ENCODE measurements at regions not wholly inside any gene's neighbourhood (a gene's known extent, or its start where the extent isn't known, plus 50 kb on each side); places are given as distances from the start of the nearest gene placed in this dataset.

DNA sequence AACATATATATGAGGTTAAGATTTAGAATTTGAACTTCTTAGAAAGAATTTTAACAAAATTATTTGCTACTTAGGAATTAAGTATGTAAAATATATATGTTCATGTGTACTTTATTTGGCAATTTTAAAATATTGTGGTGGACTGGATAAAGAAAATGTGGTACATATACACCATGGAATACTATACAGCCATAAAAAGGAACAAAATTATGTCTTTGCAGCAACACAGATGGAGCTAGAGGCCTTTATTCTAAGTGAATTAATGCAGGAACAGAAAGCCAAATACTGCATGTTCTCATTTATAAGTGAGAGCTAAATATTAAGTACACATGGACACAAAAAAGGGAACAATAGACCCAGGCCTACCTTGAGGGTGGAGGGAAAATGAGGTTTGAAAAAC, 72.2 kb upstream of the FMN2 start:
- H3K27me3 ChIP-seq: no peaks in the 10 kb centered on the region
- H3K36me3 ChIP-seq: no peaks in the 10 kb centered on the region
- TF ChIP-seq POLR2A (IDR thresholded peaks at IDR 0.05): no peak
- no peaks in the 10 kb centered on the region for H3K9me3 ChIP-seq
- H3K4me1 ChIP-seq: no peaks in the 10 kb centered on the region
- intact Hi-C loops (cut with DNase I): no loop called here
- no peak overlapping the region for H3K27ac ChIP-seq
- no peak for DNase-seq (ENCODE audit: extremely low spot score in 2 of 2)
- H3K4me3 ChIP-seq: no peak overlapping the region

DNA sequence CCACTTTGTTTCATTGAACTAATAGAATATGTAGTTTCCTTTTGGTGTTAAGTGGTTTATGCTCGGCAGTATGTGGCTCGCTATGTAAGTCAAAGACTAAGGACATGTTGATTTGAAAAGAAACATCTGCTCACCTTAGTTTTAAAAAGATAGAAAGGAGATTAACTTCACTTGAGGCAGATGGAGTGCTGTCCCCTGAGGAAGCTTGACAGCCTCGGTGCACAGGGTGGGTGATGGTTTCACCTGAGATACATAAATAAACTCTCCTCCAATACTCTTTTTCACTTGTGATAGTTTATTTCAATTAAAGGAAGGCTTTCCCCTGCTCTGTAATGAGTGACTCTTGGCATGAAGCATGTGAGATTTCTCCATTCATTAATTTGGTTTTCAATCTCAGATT, 70.8 kb upstream of the FMN2 start:
- Histone ChIP-seq H3K4me1 (no peaks in the 10 kb centered on the region), H3K4me3 (no peak overlapping the region), H3K36me3 (no peaks in the 10 kb centered on the region), H3K27ac (no peak overlapping the region), H3K9me3 (no peaks in the 10 kb centered on the region), H3K27me3 (no peaks in the 10 kb centered on the region)
- intact Hi-C loops (cut with DNase I): no loop called here
- DNase-seq (ENCODE audit: extremely low spot score in 2 of 2): no peak
- TF ChIP-seq CTCF (IDR thresholded peaks at IDR 0.05) (no peak), POLR2A (IDR thresholded peaks at IDR 0.05) (no peak), POLR2AphosphoS5 (IDR thresholded peaks at IDR 0.05; ENCODE audit: insufficient read depth in 1 of 2, low read depth in 1 of 2) (no peak)

- TF ChIP-seq POLR2AphosphoS5 (IDR thresholded peaks at IDR 0.05; ENCODE audit: insufficient read depth in 1 of 2, low read depth in 1 of 2) (no peak), CTCF (IDR thresholded peaks at IDR 0.05) (no peak), POLR2A (IDR thresholded peaks at IDR 0.05) (no peak)
- Histone ChIP-seq H3K36me3 (no peaks in the 10 kb centered on the region), H3K4me1 (no peaks in the 10 kb centered on the region), H3K27ac (no peak overlapping the region), H3K4me3 (no peak overlapping the region), H3K27me3 (no peaks in the 10 kb centered on the region), H3K9me3 (no peaks in the 10 kb centered on the region)
- intact Hi-C loops (cut with DNase I): no loop called here
- no peak for DNase-seq (ENCODE audit: extremely low spot score in 2 of 2)
These were observed 70.0 kb upstream of the FMN2 start for GRCh38 chr1:240021709-240022108.

DNA sequence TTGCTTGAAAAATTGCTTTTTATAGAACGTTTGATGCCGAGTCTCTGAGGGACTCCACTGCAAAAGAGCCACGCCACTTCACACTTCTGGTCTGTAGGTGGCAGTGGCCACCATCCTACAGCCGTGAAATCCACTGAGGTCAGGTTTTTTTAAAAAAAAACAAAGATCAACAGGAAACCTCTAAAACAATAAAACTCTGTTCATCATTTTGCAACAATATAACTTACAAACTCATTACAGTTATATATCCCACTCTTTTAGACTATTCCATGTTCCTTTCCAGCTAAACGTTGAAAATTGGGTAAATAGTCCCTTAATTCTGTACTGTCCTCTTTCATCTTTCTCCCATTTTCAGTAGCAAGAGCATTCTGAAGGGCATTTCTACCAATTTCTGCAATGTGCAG, 64.6 kb upstream of the FMN2 start:
- Histone ChIP-seq H3K4me3 (no peak overlapping the region), H3K4me1 (no peaks in the 10 kb centered on the region), H3K27ac (no peak overlapping the region), H3K27me3 (no peaks in the 10 kb centered on the region), H3K36me3 (no peaks in the 10 kb centered on the region), H3K9me3 (no peaks in the 10 kb centered on the region)
- intact Hi-C loops (cut with DNase I): no loop called here
- DNase-seq (ENCODE audit: extremely low spot score in 2 of 2): no peak
- TF ChIP-seq POLR2AphosphoS5 (IDR thresholded peaks at IDR 0.05; ENCODE audit: insufficient read depth in 1 of 2, low read depth in 1 of 2) (no peak), CTCF (IDR thresholded peaks at IDR 0.05) (peak in 2 of 3 experiments; percentile 26 to 43)

GRCh38 chr1:240029418-240029817, 62.3 kb upstream of the FMN2 start:
- TF ChIP-seq POLR2A (IDR thresholded peaks at IDR 0.05): no peak
- no peak overlapping the region for H3K4me3 ChIP-seq
- H3K4me1 ChIP-seq: no peaks in the 10 kb centered on the region
- H3K27me3 ChIP-seq: no peaks in the 10 kb centered on the region
- H3K9me3 ChIP-seq: no peaks in the 10 kb centered on the region
- no peaks in the 10 kb centered on the region for H3K36me3 ChIP-seq
- intact Hi-C loops (cut with DNase I): no loop called here
- DNase-seq (ENCODE audit: extremely low spot score in 2 of 2): no peak
- no peak overlapping the region for H3K27ac ChIP-seq

DNA sequence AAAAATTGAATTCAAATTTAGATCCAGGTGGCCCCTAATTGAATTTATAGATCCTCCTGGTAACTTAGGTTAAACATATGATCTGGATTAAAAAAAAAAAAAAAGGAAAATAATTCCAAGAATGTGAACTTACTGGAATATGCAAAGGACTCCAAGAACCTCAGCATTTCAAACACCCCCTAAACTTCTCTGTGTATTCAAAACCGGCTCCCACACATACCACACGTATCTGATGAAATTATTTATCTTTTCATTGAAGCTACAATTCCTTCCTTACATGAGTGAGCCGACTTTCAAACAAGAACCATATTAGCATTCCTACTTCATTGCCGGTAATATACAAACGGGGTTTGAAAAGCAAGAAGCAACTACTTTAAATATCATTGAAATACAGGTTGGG, 61.4 kb upstream of the FMN2 start:
- no peak for DNase-seq (ENCODE audit: extremely low spot score in 2 of 2)
- TF ChIP-seq POLR2AphosphoS5 (IDR thresholded peaks at IDR 0.05; ENCODE audit: insufficient read depth in 1 of 2, low read depth in 1 of 2) (no peak), CTCF (IDR thresholded peaks at IDR 0.05) (no peak), POLR2A (IDR thresholded peaks at IDR 0.05) (no peak)
- intact Hi-C loops (cut with DNase I): no loop called here
- no peaks in the 10 kb centered on the region for H3K36me3 ChIP-seq
- no peaks in the 10 kb centered on the region for H3K9me3 ChIP-seq
- no peak overlapping the region for H3K4me3 ChIP-seq
- no peak overlapping the region for H3K27ac ChIP-seq
- H3K4me1 ChIP-seq: no peaks in the 10 kb centered on the region
- no peaks in the 10 kb centered on the region for H3K27me3 ChIP-seq

Measured in vagina (tissue), 2 donors.